Panc1 (cell line): ENCODE measurements at regions not wholly inside any gene's neighbourhood (a gene's known extent, or its start where the extent isn't known, plus 50 kb on each side); places are given as distances from the start of the nearest gene placed in this dataset.

Source experiments
- POLR2AphosphoS5 ChIP-seq: IDR thresholded peaks from 2 replicates; pipeline ENCODE4 v1.6.1; 2012; ENCODE audit warnings: mild to moderate bottlenecking, low read depth, low read length, moderate library complexity
- SIN3A ChIP-seq: IDR thresholded peaks from 2 replicates; pipeline ENCODE4 v1.6.1; 2012; ENCODE audit warnings: low read depth, mild to moderate bottlenecking, low read length, moderate library complexity, borderline replicate concordance; ENCODE audit not compliant: insufficient read depth
- TF ChIP-seq, protein P1 (sequence below), 2 experiments: IDR thresholded peaks; 2 replicates each; pipeline ENCODE4 v1.6.1; 2011 to 2012; ENCODE audit warnings: low read depth in 2 of 2, control low read depth in 1 of 2, low read length in 1 of 2, mild to moderate bottlenecking in 1 of 2, moderate library complexity in 1 of 2; ENCODE audit not compliant: insufficient read depth in 1 of 2
- TF ChIP-seq, protein P2 (sequence below): fragments of 450-650 bp; IDR thresholded peaks from 2 replicates; pipeline ENCODE4 v1.5.1; 2017; ENCODE audit warnings: mild to moderate bottlenecking

DNA sequence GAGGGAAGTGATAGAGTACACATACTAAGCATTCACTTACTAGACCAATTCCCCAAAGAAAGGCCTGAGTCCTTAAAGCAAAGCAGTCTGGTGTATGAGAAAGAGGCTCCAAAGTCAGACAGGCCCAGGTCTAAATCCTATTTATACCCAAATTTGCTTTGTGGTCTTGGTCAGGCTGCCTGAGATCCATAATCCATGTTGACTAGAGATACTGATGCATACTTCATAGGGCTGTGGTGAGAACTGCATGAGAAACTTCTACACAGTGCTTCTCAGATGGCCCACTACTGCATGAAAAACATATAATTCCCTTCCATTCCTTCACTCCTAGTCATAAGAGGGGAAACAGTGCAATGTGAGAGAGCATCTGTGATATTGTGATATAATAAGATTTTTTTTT is 81.6 kb upstream of the SP4 start:
- TF ChIP-seq, protein P1, sequence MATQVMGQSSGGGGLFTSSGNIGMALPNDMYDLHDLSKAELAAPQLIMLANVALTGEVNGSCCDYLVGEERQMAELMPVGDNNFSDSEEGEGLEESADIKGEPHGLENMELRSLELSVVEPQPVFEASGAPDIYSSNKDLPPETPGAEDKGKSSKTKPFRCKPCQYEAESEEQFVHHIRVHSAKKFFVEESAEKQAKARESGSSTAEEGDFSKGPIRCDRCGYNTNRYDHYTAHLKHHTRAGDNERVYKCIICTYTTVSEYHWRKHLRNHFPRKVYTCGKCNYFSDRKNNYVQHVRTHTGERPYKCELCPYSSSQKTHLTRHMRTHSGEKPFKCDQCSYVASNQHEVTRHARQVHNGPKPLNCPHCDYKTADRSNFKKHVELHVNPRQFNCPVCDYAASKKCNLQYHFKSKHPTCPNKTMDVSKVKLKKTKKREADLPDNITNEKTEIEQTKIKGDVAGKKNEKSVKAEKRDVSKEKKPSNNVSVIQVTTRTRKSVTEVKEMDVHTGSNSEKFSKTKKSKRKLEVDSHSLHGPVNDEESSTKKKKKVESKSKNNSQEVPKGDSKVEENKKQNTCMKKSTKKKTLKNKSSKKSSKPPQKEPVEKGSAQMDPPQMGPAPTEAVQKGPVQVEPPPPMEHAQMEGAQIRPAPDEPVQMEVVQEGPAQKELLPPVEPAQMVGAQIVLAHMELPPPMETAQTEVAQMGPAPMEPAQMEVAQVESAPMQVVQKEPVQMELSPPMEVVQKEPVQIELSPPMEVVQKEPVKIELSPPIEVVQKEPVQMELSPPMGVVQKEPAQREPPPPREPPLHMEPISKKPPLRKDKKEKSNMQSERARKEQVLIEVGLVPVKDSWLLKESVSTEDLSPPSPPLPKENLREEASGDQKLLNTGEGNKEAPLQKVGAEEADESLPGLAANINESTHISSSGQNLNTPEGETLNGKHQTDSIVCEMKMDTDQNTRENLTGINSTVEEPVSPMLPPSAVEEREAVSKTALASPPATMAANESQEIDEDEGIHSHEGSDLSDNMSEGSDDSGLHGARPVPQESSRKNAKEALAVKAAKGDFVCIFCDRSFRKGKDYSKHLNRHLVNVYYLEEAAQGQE (IDR thresholded peaks at IDR 0.05; ENCODE audit: insufficient read depth in 1 of 2, low read depth in 2 of 2, low read length in 1 of 2) = no peak
- TF ChIP-seq, protein P2, sequence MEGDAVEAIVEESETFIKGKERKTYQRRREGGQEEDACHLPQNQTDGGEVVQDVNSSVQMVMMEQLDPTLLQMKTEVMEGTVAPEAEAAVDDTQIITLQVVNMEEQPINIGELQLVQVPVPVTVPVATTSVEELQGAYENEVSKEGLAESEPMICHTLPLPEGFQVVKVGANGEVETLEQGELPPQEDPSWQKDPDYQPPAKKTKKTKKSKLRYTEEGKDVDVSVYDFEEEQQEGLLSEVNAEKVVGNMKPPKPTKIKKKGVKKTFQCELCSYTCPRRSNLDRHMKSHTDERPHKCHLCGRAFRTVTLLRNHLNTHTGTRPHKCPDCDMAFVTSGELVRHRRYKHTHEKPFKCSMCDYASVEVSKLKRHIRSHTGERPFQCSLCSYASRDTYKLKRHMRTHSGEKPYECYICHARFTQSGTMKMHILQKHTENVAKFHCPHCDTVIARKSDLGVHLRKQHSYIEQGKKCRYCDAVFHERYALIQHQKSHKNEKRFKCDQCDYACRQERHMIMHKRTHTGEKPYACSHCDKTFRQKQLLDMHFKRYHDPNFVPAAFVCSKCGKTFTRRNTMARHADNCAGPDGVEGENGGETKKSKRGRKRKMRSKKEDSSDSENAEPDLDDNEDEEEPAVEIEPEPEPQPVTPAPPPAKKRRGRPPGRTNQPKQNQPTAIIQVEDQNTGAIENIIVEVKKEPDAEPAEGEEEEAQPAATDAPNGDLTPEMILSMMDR = no peak
- TF ChIP-seq POLR2AphosphoS5 (no peak), SIN3A (no peak)
